GM21447 (cell line): ENCODE measurements at regions not wholly inside any gene's neighbourhood (a gene's known extent, or its start where the extent isn't known, plus 50 kb on each side); places are given as distances from the start of the nearest gene placed in this dataset.
"Not testable (repeated sequence)": the region's sequence is repeated elsewhere in the genome, so short reads cannot be mapped to it uniquely, and the experiment has no call there.

ENCODE experiments used
- ATAC-seq: cut with Tn5 transposase; IDR thresholded peaks from one replicate; pipeline ENCODE4 v1.9.1; 2021; ENCODE audit not compliant: unreplicated experiment

DNA sequence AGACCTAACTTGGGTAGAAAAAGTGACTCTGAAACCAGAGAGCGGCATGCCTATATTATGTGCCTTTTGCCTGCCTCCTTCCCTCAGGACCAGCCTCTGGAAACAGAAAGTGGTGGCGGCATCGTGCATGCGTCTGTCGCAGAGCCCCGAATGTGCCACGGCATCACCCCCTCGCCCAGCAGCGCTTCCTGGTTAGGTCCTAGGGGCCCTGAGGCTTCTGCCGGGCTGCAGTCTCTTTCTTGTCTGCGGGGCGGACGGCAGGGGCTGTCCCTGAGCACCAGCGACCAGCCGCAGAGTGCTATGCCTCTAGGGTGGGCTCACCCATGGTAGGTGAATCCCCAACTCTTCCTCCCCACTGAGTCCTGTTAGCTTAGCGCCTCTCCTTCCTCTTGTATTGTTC is 68.7 kb downstream of the VSIG4 start:
- ATAC-seq, result no peak

DNA sequence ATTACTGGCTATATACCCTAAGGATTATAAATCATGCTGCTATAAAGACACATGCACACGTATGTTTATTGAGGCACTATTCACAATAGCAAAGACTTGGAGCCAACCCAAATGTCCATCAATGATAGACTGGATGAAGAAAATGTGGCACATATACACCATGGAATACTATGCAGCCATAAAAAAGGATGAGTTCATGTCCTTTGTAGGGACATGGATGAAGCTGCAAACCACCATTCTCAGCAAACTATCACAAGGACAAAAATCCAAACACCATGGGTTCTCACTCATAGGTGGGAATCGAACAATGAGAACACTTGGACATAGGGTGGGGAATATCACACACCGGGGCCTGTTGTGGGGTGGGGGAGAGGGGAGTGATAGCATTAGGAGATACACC is 72.7 kb downstream of the VSIG4 start:
- not testable (repeated sequence) for ATAC-seq

GRCh38 chrX:65961714-65962113 is 78.2 kb downstream of the VSIG4 start:
- ATAC-seq, result no peak

DNA sequence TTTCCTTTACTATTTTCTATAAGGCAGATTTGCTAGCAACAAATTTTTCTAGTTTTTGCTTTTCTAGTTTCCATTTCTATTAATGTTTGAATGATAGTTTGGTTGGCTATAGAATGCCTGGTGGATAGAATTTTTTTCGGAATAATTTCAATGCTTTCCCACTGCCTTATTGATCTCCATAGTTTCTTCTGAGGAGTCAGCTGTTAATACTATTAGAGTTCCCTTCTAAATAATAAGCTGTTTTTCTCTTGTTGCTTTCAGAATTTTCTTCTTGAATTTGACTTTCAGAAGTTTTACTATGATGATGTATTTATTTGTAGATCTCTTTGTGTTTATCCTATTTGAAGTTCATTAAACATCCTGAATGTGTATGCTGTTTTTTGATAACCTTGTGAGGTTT is 91.8 kb downstream of the VSIG4 start:
- ATAC-seq, result no peak

GRCh38 chrX:65941775-65942174 is 98.1 kb downstream of the VSIG4 start:
- ATAC-seq, result no peak

DNA sequence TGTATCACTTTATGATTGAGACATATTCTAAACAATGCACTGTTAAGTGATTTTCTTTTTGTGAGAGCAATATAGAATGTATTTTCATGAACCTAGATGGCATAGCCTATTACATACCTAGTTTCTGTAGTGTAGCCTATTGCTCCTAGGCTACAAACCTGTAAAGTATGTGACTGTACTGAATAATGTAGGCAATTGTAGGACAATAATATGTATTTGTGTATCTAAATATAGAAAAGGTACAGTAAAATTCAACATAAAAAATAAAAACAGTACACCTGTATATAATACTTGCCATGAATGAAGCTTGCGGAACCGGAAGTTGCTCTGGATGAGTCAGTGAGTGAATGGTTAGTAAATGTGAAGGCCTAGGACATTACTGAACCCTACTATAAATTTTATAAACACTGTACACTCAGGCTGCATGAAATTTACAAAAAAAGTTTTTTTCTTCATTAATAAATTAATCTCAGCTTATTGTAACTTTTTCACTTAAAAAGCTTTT is 106.7 kb downstream of the VSIG4 start:
- no peak for ATAC-seq

DNA sequence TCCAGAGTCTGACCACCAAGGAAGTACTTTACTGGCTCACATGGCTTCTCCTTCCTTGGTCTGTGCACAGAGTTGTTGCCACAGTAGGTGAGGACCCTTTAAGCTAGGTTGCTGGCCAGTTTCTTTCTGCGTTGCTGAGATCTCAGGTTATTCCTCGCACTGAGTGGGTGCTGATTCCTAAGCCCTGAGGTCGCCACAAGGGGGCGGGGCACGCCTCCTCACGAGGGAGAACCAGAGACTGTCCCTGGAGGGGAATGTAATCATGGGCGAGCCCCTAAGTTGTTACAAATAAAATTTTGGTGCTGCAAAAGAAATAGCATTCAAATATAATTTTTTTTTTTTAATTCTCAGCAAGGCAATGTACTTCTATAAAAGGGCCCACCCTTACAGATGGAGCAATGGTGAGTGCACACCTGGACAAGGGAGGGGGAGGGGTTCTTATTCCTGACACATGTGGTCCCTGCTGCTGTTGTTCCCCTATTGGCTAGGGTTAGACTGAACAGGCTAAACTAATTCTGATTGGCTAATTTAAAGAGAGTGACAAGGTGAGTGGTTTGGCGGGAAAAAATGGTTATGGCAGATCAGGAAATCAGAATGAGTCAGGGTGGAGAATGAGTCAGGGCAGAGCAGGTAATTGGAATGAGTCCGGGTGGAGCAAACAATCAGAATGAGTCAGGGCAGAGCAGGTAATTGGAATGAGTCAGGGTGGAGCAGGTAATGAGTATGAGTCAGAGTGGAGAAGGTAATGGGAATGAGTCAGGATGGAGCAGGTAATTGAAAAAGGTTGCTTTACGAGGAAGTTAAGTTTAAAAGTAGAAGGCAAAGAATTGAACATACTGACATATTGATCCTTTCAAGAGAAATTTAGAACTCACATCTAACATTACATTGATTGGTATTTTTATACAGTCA is 107.5 kb downstream of the VSIG4 start:
- ATAC-seq, result no peak

DNA sequence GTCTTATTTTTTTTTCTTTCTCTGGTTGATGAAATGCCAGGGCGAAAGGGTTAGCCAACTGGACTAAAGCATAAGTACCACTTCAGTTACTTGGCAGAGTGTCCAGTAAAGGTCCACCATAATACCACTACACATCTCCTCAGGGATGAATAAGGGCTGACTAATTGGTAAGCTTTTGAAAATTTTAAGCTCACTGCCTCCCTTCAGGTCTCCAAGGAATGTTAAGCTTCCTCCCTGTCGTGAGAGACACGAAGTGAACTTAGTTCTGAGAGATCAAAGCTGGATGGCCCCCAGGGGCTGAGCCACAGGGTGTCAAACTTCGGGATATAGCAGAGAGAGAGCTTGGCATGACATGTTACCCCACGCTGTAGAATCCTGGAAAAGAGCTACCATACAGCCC is 111.4 kb downstream of the VSIG4 start:
- no peak for ATAC-seq

GRCh38 chrX:65927386-65927785 is 112.5 kb downstream of the VSIG4 start:
- ATAC-seq, result not testable (repeated sequence)

GRCh38 chrX:65926095-65927019 is 113.5 kb downstream of the VSIG4 start:
- peak; percentile 74 for ATAC-seq

DNA sequence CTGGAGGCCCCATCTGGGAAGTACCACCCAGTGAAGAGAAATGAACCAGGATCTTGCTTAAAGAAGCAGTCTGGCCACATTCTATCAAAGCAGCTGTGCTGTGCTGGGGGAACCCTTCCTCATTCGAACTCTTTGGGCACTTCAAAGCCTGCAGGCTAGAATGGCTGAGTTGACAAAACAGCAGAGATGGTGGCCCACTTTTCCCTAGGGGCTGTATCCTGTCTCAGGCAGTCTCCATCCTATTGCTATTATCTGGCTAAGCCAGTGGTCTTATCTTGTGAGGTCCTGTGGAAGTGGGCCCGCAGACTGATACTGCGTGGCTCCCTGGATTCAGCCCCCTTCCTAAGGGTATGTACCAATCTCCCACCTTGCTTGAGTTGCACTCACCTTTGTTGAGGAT is 114.3 kb downstream of the VSIG4 start:
- ATAC-seq, result no peak

DNA sequence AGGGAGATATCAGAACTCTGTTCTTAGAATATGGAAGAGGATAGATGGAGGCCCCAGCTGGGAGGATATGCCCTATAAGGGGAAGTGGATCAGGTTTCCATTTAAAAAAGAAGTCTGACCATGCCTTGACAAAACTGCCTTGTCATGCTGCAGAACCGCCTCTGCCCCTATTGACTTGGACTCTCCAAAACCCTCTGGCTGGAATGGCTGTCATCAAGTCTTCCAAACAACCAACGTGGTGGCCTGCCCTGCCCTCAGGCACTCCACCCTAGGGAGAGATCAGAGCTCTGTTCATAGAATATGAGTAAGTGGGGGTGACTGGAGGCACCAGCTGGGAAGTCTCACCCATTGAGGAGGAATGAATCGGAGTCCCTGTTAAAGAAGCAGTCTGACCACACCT is 114.9 kb downstream of the VSIG4 start:
- no peak for ATAC-seq

GRCh38 chrX:65921363-65921762 is 118.5 kb downstream of the VSIG4 start:
- no peak for ATAC-seq

GRCh38 chrX:65920620-65921019 is 119.3 kb downstream of the VSIG4 start:
- ATAC-seq, result no peak

DNA sequence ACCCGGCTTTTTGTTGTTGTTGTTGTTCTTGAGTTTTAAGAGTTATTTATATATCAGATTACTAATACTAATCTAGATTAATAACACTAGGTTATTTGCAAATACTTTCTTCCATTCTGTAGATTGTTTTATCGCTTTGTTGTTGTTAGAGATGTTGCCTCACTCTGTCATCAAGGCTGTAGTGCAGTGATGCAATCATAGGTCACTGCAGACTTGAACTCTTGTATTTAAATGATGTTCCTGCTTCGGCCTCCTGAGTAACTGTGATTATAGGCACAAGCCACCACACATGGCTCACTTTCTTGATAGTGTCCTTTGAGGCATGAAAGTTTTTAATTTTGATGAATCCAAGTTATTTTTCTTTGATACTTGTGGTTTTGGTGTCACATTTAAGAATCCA is 129.0 kb downstream of the VSIG4 start:
- no peak for ATAC-seq

DNA sequence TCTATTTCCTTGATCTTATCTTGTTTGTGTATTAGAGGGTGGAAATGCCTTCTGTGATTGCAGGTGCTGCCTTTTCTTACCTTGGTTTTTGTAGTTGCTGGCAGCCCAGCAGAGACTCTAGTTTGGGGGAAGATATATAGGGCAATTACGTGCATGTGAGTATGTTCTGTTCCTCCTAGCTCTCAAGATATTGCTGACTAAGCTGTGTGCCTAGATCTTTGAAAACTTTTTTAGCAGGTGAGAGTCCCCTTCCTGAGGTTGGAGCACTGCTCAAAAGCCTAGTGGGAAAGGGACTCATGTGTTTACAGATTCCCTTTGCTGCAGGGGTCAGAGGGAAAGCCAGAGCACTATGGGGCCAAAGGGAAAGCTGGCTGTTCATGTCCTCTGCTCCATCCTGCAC is 136.1 kb downstream of the VSIG4 start:
- ATAC-seq, result no peak

DNA sequence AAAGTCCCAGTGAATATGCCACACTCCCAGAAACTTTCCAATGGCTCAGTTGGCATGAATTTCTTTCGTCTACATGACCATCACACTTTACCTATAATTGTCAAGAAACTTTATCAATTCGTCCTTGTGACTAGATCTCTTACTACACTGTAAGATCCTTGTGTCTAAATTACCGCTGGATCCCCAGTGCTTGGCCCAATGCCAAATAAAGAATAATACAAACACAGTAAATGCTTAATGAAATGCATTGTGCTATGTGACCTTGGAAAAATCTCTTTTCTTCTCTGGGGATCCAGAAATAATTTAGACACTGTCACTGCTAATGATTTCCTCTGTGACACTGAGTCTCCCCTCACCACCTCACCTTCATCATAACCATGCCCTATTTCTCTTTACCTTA is 137.9 kb downstream of the VSIG4 start:
- no peak for ATAC-seq

GRCh38 chrX:65900850-65901844 is 138.7 kb downstream of the VSIG4 start:
- no peak for ATAC-seq

- ATAC-seq, result no peak
These were observed 145.7 kb downstream of the VSIG4 start for GRCh38 chrX:65894133-65894532.

GRCh38 chrX:65891817-65892216 is 148.1 kb downstream of the VSIG4 start:
- ATAC-seq, result not testable (repeated sequence)
